SIG-M5 (cell line): ENCODE measurements at regions not wholly inside any gene's neighbourhood (a gene's known extent, or its start where the extent isn't known, plus 50 kb on each side); places are given as distances from the start of the nearest gene placed in this dataset.
"Not testable (repeated sequence)": the region's sequence is repeated elsewhere in the genome, so short reads cannot be mapped to it uniquely, and the experiment has no call there.

Experiments
- DNase-seq: peaks from one replicate; lab custom pipeline; 2025; lab: John Stamatoyannopoulos, UW

DNA sequence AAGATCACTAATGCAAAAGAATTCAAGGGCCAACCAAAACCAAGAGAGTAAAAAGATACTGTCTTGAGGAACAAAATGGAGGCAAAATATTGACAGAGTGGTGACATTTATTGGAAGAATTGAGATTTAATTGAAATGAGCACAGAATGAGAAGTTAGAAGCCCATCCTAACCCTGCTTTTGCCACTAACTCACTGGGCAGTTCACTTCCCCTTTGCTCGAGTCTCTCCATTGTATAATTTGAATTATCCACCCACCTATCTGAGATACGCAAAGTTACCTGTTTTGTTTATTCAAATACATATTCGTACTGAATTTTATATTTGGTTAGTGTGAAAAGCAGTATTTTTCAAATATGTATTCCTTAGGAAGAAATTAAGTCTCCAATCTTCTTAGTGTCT, 204.5 kb upstream of the PRDM1 start:
- DNase-seq, result no peak

DNA sequence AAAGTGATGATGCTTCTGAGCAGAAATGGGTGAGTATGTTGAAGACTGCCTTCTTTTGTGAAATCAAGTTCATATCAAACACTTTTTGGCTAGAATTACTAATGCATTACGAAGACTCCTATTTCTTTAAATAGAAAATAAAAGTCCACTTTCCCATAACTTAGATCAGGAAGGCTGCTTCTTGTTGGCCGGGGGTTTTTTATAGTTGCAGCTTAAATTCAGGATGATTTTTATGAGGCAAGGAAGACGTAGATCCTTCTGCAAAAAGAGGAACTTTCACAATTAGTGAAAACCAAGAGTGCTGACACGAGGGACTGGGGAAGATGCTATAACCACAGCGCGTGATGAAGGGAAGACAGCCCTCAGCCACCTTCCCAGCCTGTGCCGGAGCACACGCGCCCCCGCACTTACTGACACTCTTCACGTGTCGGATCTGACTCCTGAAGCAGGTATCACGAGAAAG, 206.1 kb upstream of the PRDM1 start:
- peak; percentile 52 for DNase-seq

DNA sequence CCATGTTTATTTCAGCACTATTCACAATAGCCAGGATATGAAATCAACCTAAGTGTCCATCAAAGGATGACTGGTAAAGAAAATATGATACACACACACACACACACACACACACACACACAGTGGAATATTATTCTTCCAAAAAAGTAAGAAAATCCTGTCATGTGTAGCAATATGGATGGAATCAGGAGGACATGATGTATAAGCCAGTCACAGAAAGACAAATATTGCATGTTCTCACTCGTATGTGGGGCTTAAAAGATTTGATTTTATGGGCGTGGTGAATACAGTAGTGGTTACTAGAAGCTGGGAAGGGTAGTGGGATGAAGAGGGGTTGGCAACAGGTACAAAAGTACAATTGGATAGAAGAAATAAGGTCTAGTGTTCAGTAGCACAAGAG, 207.0 kb upstream of the PRDM1 start:
- no peak for DNase-seq

DNA sequence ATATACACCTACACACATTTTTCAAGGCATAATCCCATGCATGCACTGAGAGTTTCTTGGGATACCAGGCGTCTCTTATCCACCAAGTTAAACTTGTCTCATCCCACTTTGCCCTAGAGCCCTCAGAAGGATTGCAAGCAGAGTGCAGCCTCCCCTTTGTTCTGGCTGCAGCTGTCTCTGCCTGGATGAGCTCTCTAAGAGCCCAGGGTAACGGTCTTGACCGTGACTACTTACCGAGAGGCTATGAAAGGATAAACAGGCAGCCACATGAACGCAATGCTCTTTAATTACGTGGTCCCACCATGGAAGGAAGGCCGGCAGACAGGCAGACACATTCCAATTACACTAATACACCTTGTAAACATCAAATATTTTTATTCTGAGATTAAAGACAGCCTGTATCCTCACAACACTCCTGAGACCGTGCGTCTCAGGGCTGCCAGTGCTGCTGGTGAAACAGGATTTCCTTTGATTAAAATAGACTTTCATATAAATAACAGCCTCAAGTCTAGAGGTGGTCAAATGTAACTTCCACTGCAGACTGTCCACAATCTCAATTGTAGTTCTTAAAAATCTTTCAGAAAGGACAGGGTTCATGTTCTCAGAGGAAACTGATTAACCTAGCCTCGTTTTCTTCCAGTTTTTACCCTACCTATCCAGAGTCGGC, 210.0 kb upstream of the PRDM1 start:
- no peak for DNase-seq

DNA sequence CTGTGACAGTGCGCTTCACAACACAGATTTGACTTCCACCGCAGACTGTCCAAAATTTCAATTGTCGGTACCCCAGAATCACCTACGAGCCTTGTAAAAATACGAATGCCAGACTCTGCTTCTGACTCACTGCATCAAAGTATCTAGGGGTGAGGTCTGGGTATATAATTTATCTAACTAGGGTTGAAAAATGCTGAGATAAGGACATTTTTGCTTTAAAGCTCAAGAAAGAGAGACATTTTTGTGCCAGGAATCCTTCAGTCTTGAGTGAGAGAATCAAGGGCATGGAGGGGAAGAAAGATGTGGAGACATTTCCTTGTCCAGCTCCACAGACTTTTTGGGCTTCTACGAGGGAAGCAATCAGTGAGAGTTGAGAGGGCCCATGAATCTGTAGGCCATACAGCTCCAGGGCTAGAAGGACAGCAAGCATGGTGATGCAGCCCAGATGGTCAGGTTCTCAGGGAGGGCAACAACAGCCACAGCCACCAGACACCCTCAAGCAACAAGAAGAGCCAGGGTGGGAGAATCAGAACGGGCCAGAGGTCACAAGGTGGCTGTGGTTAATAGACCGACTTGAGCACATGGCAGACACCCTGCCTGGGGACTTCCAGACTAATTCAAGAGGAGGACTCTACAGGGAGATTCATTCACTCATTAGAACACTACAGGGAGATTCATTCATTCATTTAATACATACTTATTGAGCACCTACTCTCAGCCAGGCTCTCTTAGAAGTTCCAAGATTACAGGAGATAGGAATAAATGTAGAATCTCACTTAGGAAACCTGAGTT, 211.1 kb upstream of the PRDM1 start:
- DNase-seq, result no peak

DNA sequence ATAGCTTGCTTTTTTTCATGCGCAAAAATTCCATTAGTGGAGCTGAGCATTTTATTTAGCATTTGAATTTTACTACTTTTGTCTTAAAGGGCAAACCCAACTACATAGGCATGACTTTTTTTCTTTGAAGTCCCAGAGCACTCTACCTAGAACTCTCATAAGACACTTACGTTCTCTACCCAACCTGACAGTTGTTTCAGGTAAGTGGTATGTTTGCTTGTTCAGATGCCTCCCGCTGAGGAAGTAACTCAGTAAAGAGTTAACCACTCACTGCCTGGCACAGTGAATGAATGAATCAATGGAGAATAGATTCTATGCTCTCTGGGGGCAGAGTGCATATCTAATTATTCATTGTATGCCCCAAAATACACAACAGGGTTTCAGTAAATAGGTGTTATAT, 212.3 kb upstream of the PRDM1 start:
- no peak for DNase-seq

DNA sequence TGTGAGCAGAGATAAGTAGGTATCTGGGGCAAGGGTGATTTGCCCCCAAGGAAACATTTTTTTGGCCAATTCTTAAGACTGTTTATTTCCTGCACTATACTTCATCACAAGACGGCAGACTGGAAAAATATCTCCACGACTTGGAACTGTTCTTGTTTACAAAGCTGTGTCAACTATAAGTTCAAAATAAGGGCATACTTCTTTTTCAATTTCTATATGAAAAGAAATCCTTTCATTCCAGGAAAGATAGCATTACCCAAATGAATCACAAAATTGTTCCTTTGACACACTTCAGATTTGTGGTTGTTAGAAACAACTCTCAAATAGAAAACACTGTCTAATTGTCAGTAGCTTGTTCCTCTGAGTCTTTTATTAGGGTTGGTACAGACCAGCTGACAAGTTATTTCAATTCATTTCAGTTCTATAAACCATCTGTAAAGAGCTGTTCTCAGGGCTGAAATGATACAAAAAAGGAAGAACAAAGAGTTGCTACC, 212.9 kb upstream of the PRDM1 start:
- no peak for DNase-seq

DNA sequence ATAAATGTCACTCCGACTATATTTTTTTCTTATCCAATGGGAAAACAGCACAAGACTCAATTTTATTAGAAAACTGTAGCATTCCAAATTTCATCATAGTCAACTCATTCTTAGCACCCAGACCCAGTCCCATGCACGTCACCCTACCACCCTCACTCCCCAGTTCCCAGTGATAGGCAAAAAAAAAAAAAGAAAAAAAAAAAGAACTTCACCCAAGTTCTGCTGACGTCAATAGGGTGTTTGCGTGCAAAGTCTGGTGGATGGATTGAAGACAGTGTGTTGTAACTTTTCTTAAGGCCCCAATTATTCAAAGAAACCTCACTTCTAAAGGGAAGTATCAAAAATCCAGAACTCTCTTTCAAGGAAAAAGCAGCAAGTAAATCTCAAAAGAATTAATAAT, 213.9 kb upstream of the PRDM1 start:
- DNase-seq, result no peak

DNA sequence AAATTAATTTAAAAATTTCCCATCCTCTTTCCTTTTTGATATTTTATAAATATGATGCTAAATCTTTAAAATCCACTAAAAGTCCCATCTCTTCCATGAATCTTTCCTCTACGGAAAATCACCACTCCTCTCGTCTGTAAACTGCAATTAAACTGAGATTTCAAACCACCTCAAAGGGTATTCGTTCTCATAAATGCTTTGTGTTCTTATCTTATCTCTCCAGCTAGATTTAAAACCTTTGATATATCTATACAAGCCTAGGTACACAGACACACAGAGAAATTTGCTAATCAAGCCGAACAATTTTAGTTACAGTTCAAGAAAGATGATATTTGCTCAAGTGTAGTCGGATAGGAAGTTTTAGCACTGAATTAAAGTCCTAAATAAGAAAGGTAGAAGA, 214.6 kb upstream of the PRDM1 start:
- DNase-seq, result no peak

DNA sequence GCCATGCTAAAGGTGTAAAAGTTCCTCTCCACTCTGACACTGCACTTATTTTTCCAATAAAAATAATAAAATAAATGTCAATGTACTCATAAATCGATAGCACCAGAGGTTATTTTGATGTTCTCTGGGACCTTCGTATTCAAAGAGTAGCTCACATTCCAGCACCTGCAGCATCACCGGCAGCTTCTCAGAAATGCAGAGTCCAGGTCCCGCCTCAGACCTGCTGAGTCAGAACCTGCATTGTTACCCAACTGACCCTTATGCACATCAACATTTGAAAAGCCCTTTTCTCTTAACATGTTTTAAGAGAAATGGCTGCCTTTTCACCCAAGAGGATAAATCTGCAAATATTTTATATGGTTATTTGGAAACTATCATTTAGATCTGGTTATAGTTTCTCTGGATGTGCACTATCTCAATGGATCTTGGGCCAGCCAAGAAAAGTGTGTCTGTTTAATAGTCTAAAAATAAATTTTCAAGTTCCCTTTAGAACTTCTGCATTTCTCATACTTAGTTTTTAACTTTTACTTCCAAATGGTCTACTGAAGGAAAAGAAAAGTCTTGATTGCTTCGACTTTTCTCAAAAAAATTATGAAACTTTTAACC, 216.2 kb upstream of the PRDM1 start:
- no peak for DNase-seq

DNA sequence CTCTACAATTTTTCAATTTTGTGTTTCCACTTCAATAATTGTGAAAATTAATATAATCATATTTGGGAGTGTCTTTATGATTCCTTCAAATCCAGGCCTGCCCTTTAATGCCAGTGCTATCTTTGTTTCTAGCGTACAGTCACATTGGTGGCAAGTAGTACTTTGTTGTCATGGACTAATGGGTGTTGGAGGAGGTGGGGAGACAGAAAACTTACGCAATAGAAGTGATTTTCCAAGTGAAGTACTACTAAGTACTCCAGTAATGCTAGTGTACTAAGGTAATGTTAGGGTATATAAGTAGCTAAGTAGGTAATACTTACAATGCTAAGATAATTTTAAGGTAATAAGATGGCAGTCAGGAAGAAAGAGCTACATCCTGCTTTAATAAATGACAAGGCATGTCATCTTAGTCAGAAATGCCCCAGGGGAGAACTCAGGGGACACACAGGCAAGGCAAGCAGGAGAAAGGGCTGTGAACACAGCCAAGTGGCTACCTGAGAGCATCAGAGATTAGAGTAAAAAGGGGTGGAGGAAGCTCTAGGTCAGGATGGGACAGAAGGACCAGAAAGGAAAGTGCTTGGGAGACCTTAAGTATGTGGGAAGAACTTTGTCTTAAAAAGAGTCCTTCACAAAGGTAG, 217.2 kb upstream of the PRDM1 start:
- no peak for DNase-seq

DNA sequence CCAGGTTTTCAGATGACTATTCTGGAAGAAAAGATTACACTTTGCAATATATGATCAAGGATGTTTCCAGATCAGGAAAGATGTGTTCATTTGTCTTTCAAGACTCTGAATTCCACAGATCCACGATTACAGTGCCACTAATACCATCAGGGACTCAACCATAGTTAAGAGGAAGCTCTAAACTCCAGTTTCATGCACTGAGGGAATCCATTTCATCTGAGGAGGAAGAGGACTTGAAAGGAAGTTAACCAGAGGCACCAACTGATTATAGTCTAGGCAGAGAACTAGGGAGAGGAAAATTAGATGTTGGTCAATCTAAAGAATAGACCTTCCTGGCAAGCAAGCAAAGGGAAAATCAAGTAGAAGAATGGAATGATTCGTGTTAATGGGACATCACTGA, 218.3 kb upstream of the PRDM1 start:
- DNase-seq, result no peak

DNA sequence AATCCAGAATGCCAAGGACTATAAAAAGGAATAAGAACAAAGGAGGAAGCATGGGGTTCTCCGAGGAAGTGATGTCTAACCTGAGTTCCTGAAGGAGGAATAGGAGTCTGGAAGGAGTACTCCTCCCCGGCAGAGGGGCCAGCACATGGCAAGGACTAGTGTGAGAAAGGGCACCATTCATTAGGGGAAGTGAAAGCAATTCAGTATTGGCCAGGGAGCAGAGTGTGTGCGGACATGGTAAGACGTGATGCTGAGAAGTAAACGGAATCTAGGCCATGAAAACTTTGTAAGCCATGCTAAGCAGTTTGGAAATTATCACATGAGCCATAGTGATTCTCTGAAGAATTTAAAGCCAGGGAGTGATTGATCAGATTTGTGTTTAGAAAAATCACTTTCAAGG, 218.9 kb upstream of the PRDM1 start:
- no peak for DNase-seq

DNA sequence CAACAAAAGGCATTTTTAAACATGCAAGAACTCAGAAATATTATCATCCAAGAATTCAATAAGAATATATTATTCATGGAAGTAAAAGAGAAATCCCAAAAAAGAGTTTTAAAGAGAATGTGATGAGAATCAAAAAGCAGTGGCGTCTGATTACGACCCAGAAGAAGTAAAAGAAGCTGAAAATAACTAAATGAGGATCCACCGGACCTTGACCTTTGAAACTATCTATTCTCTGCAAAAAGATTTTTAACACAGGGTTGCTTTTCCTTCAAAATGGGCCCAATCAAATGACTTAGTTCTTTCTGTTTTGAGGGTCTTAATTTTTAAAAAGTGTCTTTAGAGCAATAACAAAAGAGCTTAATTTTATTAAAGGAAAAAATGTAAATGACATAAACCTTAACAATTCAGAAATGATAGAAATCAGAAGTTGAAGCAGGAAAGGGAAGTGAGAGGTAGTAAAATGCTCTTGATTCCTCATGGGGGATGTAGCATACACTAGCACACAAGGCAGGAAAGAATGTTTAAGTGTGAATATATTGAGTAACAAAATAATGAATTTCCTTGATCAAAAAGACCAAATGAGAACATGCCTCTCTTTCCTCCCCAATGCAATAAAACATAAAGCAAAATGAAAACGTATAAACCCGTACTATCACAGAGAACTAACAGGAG, 223.1 kb upstream of the PRDM1 start:
- no peak for DNase-seq

DNA sequence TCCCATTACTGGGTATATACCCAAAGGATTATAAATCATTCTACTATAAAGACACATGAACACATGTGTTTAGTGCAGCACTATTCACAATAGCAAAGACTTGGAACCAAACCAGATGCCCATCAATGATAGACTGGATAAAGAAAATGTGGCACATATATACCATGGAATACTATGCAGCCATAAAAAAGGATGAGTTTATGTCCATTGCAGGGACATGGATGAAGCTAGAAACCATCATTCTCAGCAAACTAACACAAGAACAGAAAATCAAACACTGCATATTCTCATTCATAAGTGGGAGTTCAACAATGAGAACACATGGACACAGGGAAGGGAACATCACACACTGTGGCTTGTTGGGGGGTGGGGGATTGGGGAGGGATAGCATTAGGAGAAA, 225.2 kb upstream of the PRDM1 start:
- not testable (repeated sequence) for DNase-seq

DNA sequence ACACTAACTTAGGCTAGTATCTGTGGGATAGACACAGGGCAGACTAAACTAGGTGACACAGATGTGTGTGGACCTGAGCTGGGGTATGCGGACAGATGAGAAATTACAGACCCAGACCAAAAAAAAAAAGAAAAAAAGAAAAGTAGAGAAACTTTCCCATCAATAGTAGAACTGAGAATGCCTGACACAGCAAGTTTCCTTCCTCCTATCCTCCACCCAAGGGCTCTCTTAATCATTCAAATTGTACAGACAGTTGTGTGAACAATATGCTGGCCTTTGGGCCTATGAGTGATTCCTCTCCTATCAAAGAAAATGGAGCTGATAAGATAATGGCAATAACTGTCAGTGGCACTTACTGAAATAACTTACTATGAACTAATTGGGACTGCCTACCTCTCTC, 226.7 kb upstream of the PRDM1 start:
- DNase-seq, result no peak

DNA sequence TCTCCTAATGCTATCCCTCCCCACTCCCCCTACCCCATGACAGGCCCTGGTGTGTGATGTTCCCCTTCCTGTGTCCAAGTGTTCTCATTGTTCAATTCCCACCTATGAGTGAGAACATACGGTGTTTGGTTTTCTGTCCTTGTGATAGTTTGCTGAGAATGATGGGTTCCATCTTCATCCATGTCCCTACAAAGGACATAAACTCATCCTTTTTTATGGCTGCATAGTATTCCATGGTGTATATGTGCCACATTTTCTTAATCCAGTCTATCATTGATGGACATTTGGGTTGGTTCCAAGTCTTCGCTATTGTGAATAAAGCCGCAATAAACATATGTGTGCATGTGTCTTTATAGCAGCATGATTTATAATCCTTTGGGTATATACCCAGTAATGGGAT, 227.5 kb upstream of the PRDM1 start:
- not testable (repeated sequence) for DNase-seq

DNA sequence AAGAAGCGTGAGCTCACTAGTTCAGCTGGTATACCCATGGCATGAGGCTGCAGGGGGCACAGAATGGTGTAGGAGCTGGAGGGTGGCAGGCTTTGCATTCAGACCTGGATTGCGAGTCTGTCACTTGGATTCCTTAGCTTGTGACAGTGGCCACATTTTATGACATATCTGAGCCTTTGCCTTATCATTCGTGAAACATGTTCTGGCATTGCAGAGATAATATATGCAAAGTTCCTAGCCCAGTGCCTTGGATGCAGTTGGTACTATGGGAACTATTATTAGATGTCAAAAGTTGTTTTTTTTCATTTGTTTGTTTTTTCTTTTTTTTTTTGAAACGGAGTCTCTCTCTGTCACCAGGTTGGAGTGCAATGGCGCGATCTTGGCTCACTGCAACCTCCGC, 230.7 kb upstream of the PRDM1 start:
- DNase-seq, result no peak

DNA sequence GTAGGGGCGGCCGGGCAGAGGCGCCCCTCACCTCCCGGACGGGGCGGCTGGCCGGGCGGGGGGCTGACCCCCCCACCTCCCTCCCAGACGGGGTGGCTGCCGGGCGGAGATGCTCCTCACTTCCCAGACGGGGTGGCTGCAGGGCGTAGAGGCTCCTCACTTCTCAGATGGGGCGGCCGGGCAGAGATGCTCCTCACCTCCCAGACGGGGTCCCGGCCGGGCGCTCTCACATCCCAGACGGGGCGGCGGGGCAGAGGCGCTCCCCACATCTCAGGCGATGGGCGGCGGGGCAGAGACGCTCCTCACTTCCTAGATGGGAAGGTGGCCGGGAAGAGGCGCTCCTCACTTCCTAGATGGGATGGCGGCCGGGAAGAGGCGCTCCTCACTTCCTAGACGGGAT, 232.2 kb upstream of the PRDM1 start:
- not testable (repeated sequence) for DNase-seq

DNA sequence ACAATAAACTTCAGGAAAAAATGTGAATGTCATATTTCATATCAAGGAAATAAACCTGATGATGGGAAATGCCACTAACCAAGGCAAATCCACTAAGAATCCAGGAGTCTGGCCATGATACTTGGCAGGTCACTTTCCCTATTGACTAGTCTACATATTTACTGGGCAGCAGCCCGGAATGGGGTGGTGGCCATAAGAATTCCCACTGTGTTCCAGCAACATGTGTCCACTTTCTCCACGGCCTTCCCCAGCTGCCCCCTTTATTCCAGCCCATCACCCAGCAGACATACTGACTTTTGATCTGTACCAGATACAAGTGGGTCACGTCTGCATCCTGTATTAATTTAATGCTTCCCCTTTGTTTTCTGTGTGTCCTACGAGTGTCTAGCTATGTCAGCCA, 234.5 kb upstream of the PRDM1 start:
- no peak for DNase-seq

DNA sequence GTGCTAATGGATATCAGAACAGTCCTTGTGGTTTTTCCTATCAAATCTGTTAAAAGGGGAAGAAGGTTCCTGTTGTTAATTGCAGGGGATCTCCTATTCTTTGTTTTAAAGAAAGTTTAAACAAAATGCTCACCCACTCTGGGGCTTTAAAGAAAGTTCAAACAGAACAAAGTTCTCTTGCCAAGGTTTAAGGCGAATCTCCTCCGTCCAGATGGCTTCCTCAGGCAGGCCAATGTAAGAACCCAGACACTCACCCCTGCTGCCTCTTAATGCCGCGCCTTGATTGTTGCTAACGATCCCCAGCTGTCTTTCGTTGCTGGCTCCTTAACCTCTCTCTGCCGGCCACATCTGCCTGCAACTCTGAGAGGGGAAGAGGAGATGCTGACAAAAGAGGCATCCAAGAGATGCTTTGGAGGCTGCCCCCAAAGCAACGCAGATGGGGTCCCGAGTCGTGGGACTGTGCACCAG, 235.0 kb upstream of the PRDM1 start:
- DNase-seq, result no peak
